Mesendoderm (in vitro differentiated cells): ENCODE measurements at regions not wholly inside any gene's neighbourhood (a gene's known extent, or its start where the extent isn't known, plus 50 kb on each side); places are given as distances from the start of the nearest gene placed in this dataset.

Experiments
- DNase-seq: peaks from one replicate; pipeline ENCODE4 v3.0.0; 2013
- H2AK5ac ChIP-seq: 2 replicates; pipeline ENCODE4 v1.6.1; 2013; ENCODE audit warnings: low read length, inconsistent platforms
- H2BK120ac ChIP-seq: 2 replicates; pipeline ENCODE4 v1.6.1; 2013; ENCODE audit warnings: low read depth, mild to moderate bottlenecking, low read length, moderate library complexity, mixed read lengths
- H2BK15ac ChIP-seq: replicated peaks from 2 replicates; pipeline ENCODE4 v1.6.1; 2013; ENCODE audit warnings: low read depth, mild to moderate bottlenecking, moderate library complexity
- H2BK5ac ChIP-seq: 2 replicates; pipeline ENCODE4 v1.6.1; 2013; ENCODE audit warnings: low read length, inconsistent platforms
- H3K18ac ChIP-seq: 2 replicates; pipeline ENCODE4 v1.6.1; 2013; ENCODE audit warnings: mild to moderate bottlenecking, low read length, mixed read lengths
- H3K23ac ChIP-seq: one replicate; pipeline ENCODE4 v1.6.1; 2013; ENCODE audit warnings: low read length
- H3K27ac ChIP-seq: 2 replicates; pipeline ENCODE4 v1.5.1; 2013; ENCODE audit warnings: low read depth, mild to moderate bottlenecking, inconsistent platforms, low read length, moderate library complexity
- H3K27me3 ChIP-seq: 2 replicates; pipeline ENCODE4 v1.6.1; 2013; ENCODE audit warnings: low read length, control low read depth, mild to moderate bottlenecking, inconsistent platforms; ENCODE audit not compliant: insufficient read depth, poor library complexity
- H3K36me3 ChIP-seq: 2 replicates; pipeline ENCODE4 v1.6.1; 2013; ENCODE audit warnings: low read length, inconsistent platforms; ENCODE audit not compliant: control insufficient read depth, insufficient read depth
- H3K4ac ChIP-seq: one replicate; pipeline ENCODE4 v1.6.1; 2013; ENCODE audit warnings: low read depth, mild to moderate bottlenecking, low read length, moderate library complexity
- H3K4me1 ChIP-seq: 2 replicates; pipeline ENCODE4 v1.6.1; 2013; ENCODE audit warnings: low read depth, low read length, inconsistent platforms; ENCODE audit not compliant: control insufficient read depth
- H3K4me2 ChIP-seq: 2 replicates; pipeline ENCODE4 v1.6.1; 2013; ENCODE audit warnings: low read length
- H3K4me3 ChIP-seq: 2 replicates; pipeline ENCODE4 v1.5.1; 2013; ENCODE audit warnings: mild to moderate bottlenecking, low read length
- H3K56ac ChIP-seq: one replicate; pipeline ENCODE4 v1.6.1; 2013; ENCODE audit warnings: low read length
- H3K79me1 ChIP-seq: 2 replicates; pipeline ENCODE4 v1.6.1; 2013; ENCODE audit warnings: low read length, inconsistent platforms
- H3K79me2 ChIP-seq: 2 replicates; pipeline ENCODE4 v1.6.1; 2013; ENCODE audit warnings: mild to moderate bottlenecking, low read length; ENCODE audit not compliant: control insufficient read depth, insufficient read depth
- H3K9ac ChIP-seq: 2 replicates; pipeline ENCODE4 v1.6.1; 2013; ENCODE audit warnings: low read length, inconsistent platforms
- H4K5ac ChIP-seq: one replicate; pipeline ENCODE4 v1.6.1; 2013; ENCODE audit warnings: low read length
- H4K8ac ChIP-seq: one replicate; pipeline ENCODE4 v1.6.1; 2013; ENCODE audit warnings: low read depth, mild to moderate bottlenecking, control low read depth, low read length, moderate library complexity
- WGBS: extraction: QIAGEN DNeasy Blood & Tissue Kit; methylation state at CpG from one replicate; pipeline ENCODE4 v1.1.7; 2013; ENCODE audit warnings: low lambda C conversion rate, missing lambda C conversion rate; ENCODE audit not compliant: insufficient coverage; ENCODE audit errors: extremely low coverage; 5-methylcytosine and 5-hydroxymethylcytosine counted together

GRCh38 chr7:47093320-47094234 lies 488.3 kb downstream of the TNS3 start:
- Histone ChIP-seq H4K5ac (no peak overlapping the region), H3K4me3 (no peak overlapping the region), H4K8ac (no peak overlapping the region), H3K4me2 (no peak overlapping the region), H2AK5ac (no peak overlapping the region), H3K27me3 (no peaks in the 10 kb centered on the region), H2BK15ac (no peak overlapping the region), H3K18ac (no peak overlapping the region), H3K27ac (no peak overlapping the region), H3K9ac (no peak overlapping the region), H3K36me3 (no peaks in the 10 kb centered on the region), H3K4ac (no peak overlapping the region), H3K56ac (no peak overlapping the region), H2BK120ac (no peak overlapping the region), H3K23ac (no peak overlapping the region), H3K79me2 (no peaks in the 10 kb centered on the region), H2BK5ac (no peak overlapping the region), H3K4me1 (no peaks in the 10 kb centered on the region), H3K79me1 (no peaks in the 10 kb centered on the region)
- no peak for DNase-seq
- 100% methylated on average over 1 of the region's 7 CpGs for WGBS

- no peak overlapping the region for H2BK120ac ChIP-seq
- DNase-seq: no peak
- H2AK5ac ChIP-seq: no peak overlapping the region
- no peak overlapping the region for H4K8ac ChIP-seq
- no peak overlapping the region for H3K9ac ChIP-seq
- H3K23ac ChIP-seq: no peak overlapping the region
- no peak overlapping the region for H4K5ac ChIP-seq
- H3K4me2 ChIP-seq: no peak overlapping the region
- H3K4me1 ChIP-seq: no peaks in the 10 kb centered on the region
- no peaks in the 10 kb centered on the region for H3K79me2 ChIP-seq
- H3K18ac ChIP-seq: no peak overlapping the region
- no peaks in the 10 kb centered on the region for H3K27me3 ChIP-seq
- H3K4ac ChIP-seq: no peak overlapping the region
- H2BK5ac ChIP-seq: no peak overlapping the region
- H3K36me3 ChIP-seq: no peaks in the 10 kb centered on the region
- H3K79me1 ChIP-seq: no peaks in the 10 kb centered on the region
- H2BK15ac ChIP-seq: no peak overlapping the region
- H3K56ac ChIP-seq: no peak overlapping the region
- no peak overlapping the region for H3K27ac ChIP-seq
- H3K4me3 ChIP-seq: no peak overlapping the region
These were observed 489.6 kb downstream of the TNS3 start for GRCh38 chr7:47092336-47092735.

GRCh38 chr7:47091141-47091540 lies 490.8 kb downstream of the TNS3 start:
- no peak overlapping the region for H3K4me3 ChIP-seq
- DNase-seq: peak; percentile 29
- H3K4me1 ChIP-seq: no peaks in the 10 kb centered on the region
- no peak overlapping the region for H2BK15ac ChIP-seq
- no peak overlapping the region for H3K23ac ChIP-seq
- no peak overlapping the region for H3K18ac ChIP-seq
- no peak overlapping the region for H2BK120ac ChIP-seq
- H4K8ac ChIP-seq: no peak overlapping the region
- H3K27me3 ChIP-seq: no peaks in the 10 kb centered on the region
- H3K27ac ChIP-seq: no peak overlapping the region
- H3K79me2 ChIP-seq: no peaks in the 10 kb centered on the region
- H3K79me1 ChIP-seq: no peaks in the 10 kb centered on the region
- no peaks in the 10 kb centered on the region for H3K36me3 ChIP-seq
- H3K4me2 ChIP-seq: no peak overlapping the region
- no peak overlapping the region for H2BK5ac ChIP-seq
- H3K9ac ChIP-seq: no peak overlapping the region
- H3K4ac ChIP-seq: no peak overlapping the region
- H4K5ac ChIP-seq: no peak overlapping the region
- no peak overlapping the region for H2AK5ac ChIP-seq
- no CpG with 5 or more reads among the region's 3 CpGs for WGBS
- no peak overlapping the region for H3K56ac ChIP-seq

- WGBS: no CpG with 5 or more reads among the region's 6 CpGs
These were observed 492.4 kb downstream of the TNS3 start for GRCh38 chr7:47089461-47089860.

GRCh38 chr7:47089068-47089417 lies 492.9 kb downstream of the TNS3 start:
- H3K4ac ChIP-seq: no peak overlapping the region
- no peaks in the 10 kb centered on the region for H3K4me1 ChIP-seq
- no peak overlapping the region for H3K27ac ChIP-seq
- no peak overlapping the region for H2BK5ac ChIP-seq
- no peaks in the 10 kb centered on the region for H3K79me1 ChIP-seq
- no peak for DNase-seq
- no peak overlapping the region for H3K18ac ChIP-seq
- H4K8ac ChIP-seq: no peak overlapping the region
- H3K4me3 ChIP-seq: no peak overlapping the region
- no peaks in the 10 kb centered on the region for H3K27me3 ChIP-seq
- no peak overlapping the region for H2BK120ac ChIP-seq
- H3K23ac ChIP-seq: no peak overlapping the region
- no peak overlapping the region for H3K56ac ChIP-seq
- no peak overlapping the region for H4K5ac ChIP-seq
- no peaks in the 10 kb centered on the region for H3K36me3 ChIP-seq
- WGBS: no CpG with 5 or more reads among the region's 1 CpG
- H2AK5ac ChIP-seq: no peak overlapping the region
- H3K79me2 ChIP-seq: no peaks in the 10 kb centered on the region
- H2BK15ac ChIP-seq: no peak overlapping the region
- H3K9ac ChIP-seq: no peak overlapping the region
- no peak overlapping the region for H3K4me2 ChIP-seq

More at GRCh38 chr7:47089461-47089860, 492.4 kb downstream of the TNS3 start:
- Histone ChIP-seq H3K79me1 (no peaks in the 10 kb centered on the region), H3K18ac (no peak overlapping the region), H3K27me3 (no peaks in the 10 kb centered on the region), H3K9ac (no peak overlapping the region), H3K27ac (no peak overlapping the region), H3K4me1 (no peaks in the 10 kb centered on the region), H3K56ac (no peak overlapping the region), H3K4me2 (no peak overlapping the region), H3K36me3 (no peaks in the 10 kb centered on the region), H4K8ac (no peak overlapping the region), H3K4me3 (no peak overlapping the region), H3K4ac (no peak overlapping the region), H4K5ac (no peak overlapping the region), H2AK5ac (no peak overlapping the region), H3K79me2 (no peaks in the 10 kb centered on the region), H2BK15ac (no peak overlapping the region), H3K23ac (no peak overlapping the region), H2BK5ac (no peak overlapping the region), H2BK120ac (no peak overlapping the region)
- DNase-seq: no peak
